ENCODE measurements at regions not wholly inside any gene's neighbourhood (a gene's known extent, or its start where the extent isn't known, plus 50 kb on each side); places are given as distances from the start of the nearest gene placed in this dataset.

GRCh38 chr6:4585682-4586468 lies 190.3 kb upstream of the CDYL start:
- DNase-seq = no peak

GRCh38 chr6:4584801-4585200 lies 191.4 kb upstream of the CDYL start:
- DNase-seq = no peak

GRCh38 chr6:4582506-4583417 lies 193.4 kb upstream of the CDYL start:
- DNase-seq = no peak

DNA sequence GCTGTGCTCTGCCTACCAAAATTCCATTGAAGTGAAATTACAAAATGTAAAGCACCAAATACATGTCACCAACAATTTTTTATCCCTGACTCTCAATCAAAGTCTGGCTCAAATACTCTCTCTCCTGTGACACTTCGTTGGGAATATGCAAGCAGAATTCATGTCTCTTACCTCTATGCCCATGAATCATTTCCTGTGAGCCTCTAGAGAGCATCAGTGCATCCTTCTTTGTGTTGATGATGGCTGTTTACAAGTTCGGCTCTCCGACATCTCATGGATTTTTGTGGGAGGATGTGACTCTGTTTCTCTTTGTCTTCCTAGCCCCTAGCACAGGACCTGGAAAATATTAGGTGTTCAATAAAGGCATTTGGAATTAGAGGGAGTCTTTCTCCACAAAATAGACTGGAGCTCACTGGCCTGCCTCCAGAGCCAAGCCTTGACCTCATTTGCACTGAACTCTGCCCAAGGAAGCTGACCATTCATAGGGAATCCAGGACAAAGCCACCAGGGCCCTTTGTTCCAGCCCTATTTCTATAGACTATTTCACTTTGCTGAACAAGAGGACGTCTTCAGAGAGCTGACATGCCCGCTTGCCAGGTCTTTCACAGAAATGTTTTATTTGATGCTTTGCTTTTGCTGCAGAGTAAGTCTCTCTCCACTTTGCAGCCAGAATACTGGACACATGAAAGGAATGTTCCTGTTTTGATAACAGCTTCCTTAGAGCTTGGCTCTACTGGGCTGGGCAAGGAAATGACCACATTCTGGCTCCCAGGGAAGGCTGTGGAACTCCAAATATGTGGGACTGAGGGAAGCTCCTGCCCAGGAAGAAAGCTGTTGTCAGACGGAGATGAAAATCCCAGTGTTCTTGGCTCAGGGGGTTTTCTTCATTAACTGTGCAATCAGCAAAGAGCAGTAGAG lies 194.5 kb upstream of the CDYL start:
- no peak for DNase-seq

DNA sequence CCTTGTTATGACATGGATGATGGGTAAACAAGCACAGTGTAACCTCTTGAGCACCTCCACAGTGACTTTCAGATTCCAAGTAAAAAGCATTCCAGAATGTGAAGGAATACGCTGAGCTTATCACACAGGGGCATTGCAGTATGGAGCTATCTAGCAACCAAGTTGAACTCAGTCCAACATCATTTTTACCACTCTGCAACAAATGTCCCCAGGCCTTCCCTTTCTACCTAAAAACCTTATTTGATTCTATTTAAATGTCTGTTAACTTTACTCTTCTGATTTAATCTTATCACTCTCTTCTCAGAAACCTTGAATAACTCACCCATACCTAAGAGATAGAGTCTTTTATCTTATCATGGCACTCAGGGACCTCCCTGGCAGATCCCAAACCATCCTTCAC lies 195.8 kb upstream of the CDYL start:
- DNase-seq = no peak

- peak; percentile 3 for DNase-seq
These were observed 198.8 kb upstream of the CDYL start for GRCh38 chr6:4577406-4577805.

- DNase-seq = no peak
These were observed 200.5 kb upstream of the CDYL start for GRCh38 chr6:4575714-4576113.

GRCh38 chr6:4574007-4574406 lies 202.2 kb upstream of the CDYL start:
- DNase-seq = no peak

DNA sequence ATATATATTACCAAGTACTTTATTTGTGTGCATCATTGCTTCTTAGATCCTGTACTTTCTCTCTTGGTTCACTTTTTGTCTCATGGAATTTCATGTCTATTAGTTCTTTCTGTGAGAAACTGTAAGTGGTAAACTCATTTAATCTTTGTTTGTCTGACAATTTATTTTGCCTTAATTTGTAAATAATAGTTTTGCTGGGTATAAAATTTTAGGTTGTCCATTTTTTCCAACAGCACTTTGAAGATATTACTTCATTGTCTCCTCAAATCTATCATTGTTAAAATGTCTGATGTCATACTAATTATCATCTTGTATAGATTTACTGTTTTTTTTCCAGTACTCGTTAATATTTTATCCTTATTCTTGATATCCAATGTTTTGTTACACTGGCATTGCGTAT lies 205.2 kb upstream of the CDYL start:
- DNase-seq = no peak

DNA sequence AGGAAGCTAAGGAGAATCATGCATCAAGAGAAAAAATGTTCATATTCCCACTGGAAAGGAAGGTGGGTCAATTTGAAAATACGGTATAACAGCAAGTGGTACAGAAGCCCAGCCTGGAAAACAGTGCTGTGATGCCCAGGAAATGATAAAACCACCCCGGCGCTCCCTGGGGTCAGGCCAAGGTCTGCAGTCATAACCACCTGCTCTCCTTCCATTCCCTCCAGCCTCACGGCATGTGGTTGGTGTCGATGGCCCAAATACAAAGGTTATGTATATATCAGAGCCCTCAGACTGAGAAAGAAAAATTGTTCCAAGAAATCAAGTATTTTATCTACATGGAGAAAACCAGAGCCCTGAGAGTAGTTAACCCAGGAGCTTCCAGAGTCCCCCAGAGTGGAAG lies 208.1 kb upstream of the CDYL start:
- no peak for DNase-seq

DNA sequence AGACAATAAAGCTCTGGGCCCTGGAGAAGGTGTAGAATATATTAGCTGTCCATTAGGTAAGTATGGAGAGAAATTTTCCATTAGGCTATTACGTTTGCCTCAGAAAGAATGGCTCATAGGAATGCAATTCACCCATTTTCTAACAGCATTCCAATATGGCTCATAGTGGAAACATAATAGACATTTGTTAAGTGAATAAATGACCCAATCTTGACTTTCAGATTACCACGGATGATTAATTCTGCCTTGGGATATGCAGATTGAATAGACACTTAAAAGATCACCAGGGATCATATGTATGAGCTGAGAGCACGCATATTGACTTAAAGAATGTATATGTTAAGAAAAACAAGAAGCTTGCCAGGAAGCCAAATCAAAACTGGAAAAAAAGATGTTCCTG lies 209.1 kb upstream of the CDYL start:
- DNase-seq = no peak

DNA sequence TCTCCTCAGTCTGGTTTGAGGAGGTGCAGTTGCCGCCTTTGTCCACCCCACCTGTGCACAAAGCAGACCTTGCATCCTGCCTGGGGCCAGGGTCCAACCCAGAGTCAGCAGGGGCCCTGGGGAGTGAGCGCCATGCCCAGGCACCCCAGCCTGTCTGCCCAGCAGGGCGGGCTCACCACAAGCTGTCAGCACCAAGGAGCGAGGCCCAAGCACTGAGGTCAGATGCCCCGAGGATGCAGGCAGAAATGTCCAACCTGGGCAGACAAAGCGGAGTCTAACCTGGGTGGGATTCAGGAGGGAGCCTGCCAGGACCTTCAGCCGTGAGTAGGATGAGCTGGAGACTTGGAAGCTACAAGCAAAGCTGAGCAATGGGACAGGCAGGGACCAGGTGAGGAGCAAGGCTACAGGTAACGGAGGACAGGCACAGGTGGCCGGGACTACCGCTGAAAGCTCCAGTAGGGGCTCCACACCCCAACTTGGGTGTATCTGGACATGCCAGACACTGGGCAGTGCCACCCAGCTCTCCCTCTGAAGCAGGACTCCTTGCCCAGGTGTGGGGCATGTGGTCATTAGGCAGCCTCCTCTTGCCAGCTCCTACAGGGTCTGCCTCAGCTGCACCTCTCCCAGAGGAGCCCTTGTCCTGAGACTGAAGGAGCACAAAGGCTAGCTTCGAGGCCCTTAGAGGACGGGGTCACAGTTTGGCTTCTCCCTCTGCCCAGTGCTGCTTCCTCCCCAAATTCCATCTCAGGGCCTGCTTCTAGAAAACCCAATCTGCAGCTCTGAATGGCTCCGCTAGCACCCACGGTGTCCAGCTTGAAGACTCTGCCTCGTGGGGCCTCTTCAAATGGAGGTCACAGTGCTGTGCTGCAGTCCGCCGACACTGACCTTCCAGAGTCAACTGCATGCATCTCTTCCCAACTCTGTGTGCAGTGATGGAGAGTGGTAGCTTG lies 210.6 kb upstream of the CDYL start:
- no peak for DNase-seq

- DNase-seq = peak; percentile 6
These were observed 211.4 kb upstream of the CDYL start for GRCh38 chr6:4564801-4565271.

GRCh38 chr6:4563877-4564276 lies 212.3 kb upstream of the CDYL start:
- no peak for DNase-seq

DNA sequence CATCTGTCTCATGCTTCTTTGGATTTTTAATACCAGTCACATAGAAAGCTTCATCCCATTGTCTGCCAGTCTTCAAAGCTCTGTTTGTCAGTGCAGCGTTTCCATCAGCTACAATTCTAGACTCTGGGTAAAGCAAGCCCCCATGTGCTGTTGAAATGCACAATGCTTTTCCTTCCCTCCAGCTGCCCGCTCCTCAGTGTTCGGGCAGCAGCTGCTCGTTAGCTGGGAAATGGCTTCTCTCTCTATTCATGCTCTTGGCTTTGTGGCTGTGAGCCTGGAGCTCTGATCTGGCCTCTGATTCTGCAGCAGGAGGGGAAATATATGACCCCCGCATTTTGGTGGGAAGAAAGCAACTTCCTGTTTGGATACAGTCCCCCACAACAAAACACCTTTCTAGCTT lies 213.0 kb upstream of the CDYL start:
- DNase-seq = no peak

- no peak for DNase-seq
These were observed 214.3 kb upstream of the CDYL start for GRCh38 chr6:4561773-4562400.

DNA sequence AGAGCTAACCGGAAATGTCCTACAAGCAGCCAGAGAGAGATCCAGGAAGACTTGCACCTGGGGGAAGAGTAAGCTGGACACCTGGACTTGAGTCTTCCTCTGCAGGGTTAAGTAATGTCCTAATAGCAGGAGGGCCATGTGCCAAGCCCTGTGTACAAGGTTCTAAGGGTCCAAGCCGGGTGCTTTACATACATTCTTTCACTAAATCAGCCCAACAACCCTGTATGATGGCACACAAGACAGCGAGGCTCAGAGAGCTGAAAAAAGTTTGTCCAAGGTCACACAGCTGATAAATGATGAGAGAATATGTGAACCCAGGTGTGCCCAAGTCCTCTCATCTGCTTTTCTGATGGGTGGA lies 215.1 kb upstream of the CDYL start:
- DNase-seq = no peak

DNA sequence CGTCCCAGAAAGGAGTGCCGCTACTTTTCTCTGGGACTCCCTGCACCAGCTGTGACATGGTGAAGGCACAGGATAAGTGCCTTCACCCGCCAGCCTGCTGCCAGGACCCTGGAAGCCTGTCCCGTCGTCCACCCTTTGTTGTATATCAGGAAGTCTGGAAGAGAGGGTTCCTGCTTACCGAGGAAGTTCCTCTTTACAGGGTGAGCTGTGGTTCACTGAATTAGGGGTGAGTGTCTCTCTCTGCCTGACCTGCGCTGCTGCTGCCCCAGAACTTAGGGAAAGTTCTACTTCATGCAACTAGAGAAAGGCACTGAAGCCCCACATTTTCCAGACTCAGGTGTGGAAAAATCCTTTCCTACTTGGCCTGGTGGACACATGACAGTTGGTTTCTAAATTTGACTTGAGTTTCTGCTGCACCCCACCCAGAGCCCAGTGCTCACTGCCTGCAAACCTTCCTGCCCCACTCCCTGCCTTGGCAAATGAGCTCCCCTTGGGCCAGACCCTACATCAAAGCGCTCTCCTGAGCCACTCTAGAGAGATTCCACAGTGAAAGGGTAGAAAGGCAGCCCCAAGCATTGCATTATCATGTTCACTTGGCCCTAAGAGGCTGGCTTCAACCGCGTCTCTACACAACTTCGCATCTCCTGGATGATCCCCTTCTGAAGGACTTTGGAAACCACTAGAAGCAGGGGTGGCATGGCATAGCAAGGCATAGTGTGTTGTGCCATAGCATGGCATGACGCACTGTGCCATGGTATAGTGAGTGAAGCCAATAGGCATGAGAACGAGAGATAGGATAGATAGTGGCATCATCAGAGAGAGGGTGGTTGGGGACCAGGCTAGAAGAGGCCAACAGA lies 215.8 kb upstream of the CDYL start:
- no peak for DNase-seq

- no peak for DNase-seq
These were observed 216.8 kb upstream of the CDYL start for GRCh38 chr6:4559281-4559875.

- DNase-seq = no peak
These were observed 221.6 kb upstream of the CDYL start for GRCh38 chr6:4554645-4555044.
